ENCODE measurements at regions not wholly inside any gene's neighbourhood (a gene's known extent, or its start where the extent isn't known, plus 50 kb on each side); places are given as distances from the start of the nearest gene placed in this dataset.

DNA sequence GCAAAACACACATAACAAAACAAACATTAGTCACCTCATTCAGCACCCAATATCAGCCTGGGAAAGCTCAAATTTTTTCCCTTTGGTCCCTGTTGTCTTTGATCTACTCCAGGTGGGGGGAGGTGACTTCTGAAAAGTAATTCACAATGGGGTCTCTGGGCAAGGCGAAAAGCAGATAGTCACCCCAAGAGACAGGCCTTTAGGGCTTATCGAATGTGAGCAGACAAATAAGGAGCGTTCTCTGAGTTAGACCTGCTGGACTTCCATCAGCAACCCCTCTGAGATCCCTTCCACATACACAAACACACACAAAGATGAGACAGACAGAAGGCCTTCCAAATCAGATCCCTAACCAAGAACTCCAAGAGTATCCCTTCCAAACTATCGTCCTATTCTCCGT is 171.0 kb upstream of the SMAD3 start:
- TF ChIP-seq ZNF740 (CRISPR knock-in tag; IDR thresholded peaks at IDR 0.05), result no peak
- TF ChIP-seq ZNF740 (tag; IDR thresholded peaks at IDR 0.05), result no peak
- TF ChIP-seq DLX4 (CRISPR knock-in tag; IDR thresholded peaks at IDR 0.05), result no peak
- no peak for TF ChIP-seq ETS1 (conservative IDR thresholded peaks at IDR 0.05; ENCODE audit: control insufficient read depth, low read depth, low read length)
- TF ChIP-seq EZH2 (IDR thresholded peaks at IDR 0.05; ENCODE audit: borderline replicate concordance, low read depth, low read length), result no peak
- no peak for TF ChIP-seq NFXL1 (CRISPR knock-in tag; IDR thresholded peaks at IDR 0.05)
- no peak for TF ChIP-seq POLR3A (IDR thresholded peaks at IDR 0.05; ENCODE audit: borderline replicate concordance, extremely low read depth, insufficient read depth, insufficient read length)
